ENCODE measurements at regions not wholly inside any gene's neighbourhood (a gene's known extent, or its start where the extent isn't known, plus 50 kb on each side); places are given as distances from the start of the nearest gene placed in this dataset.

- DNase-seq (ENCODE audit: low spot score): no peak
- WGBS: 91% methylated on average over 2 of the region's 2 CpGs
- Histone ChIP-seq H3K36me3 (no peaks in the 10 kb centered on the region), H3K27ac (no peak overlapping the region), H3K4me3 (no peak overlapping the region), H3K9me3 (no peaks in the 10 kb centered on the region), H3K4me1 (replicated peaks) (no peaks in the 10 kb centered on the region), H3K27me3 (replicated peaks; ENCODE audit: insufficient read depth) (no peaks in the 10 kb centered on the region)
- TF ChIP-seq CTCF (IDR thresholded peaks at IDR 0.05) (no peak), POLR2AphosphoS5 (IDR thresholded peaks at IDR 0.05) (no peak), POLR2A (IDR thresholded peaks at IDR 0.05) (no peak)
- intact Hi-C loops (cut with DNase I): no loop called here
These were observed 100.1 kb upstream of the ERBB4 start for GRCh38 chr2:212638694-212639093.

DNA sequence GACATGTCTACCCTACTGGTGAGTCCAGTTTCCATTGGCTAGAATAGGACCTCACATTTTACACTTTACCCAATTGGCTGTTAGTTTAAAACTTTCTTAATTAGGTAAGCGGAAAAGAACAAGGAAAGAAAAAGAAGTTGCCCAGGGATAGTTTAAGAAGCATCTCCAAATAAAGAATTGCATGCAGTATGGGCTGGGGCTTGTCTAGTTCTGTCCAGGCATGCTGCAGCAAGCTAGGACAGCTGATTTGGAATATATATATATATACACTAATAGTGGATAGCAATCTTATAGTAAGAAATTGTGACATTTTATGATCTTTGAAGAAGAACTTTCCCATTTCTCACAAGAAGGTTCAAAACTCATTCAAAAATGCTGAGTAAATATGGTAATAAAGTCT is 90.0 kb upstream of the ERBB4 start:
- TF ChIP-seq CTCF (IDR thresholded peaks at IDR 0.05) (no peak), POLR2A (IDR thresholded peaks at IDR 0.05) (no peak)
- DNase-seq (ENCODE audit: low spot score): no peak
- Histone ChIP-seq H3K4me1 (replicated peaks) (no peaks in the 10 kb centered on the region), H3K27me3 (replicated peaks; ENCODE audit: insufficient read depth) (no peaks in the 10 kb centered on the region), H3K27ac (no peak overlapping the region), H3K4me3 (no peak overlapping the region), H3K36me3 (no peaks in the 10 kb centered on the region), H3K9me3 (no peaks in the 10 kb centered on the region)
- intact Hi-C loops (cut with DNase I): no loop called here
- 88% methylated on average over 1 of the region's 1 CpG for WGBS

DNA sequence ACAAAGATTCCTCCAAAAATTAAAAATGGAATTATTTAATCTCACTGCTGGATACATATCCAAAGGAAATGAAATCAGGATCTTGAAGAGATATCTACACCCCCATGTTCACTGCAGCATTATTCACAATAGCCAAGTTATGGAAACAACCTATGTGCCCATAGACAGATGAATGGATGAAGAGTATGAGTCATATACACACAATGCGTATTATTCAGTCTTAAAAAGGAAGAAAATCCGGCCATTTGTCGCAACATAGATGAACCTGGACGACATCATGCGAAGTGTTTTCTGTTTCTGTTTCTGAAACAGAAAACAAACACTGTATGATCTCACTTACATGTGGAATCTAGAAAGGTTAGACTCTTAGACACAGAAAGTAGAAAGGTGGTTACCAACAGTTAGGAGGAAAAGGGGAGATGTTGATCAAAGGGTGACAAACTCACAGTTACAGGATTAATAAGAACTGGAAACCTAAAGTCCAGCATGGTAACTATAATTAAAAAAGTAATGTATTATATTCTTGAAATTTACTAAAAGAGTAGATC is 87.8 kb upstream of the ERBB4 start:
- no peak for DNase-seq (ENCODE audit: low spot score)
- intact Hi-C loops (cut with DNase I): no loop called here
- Histone ChIP-seq H3K9me3 (no peaks in the 10 kb centered on the region), H3K36me3 (no peaks in the 10 kb centered on the region), H3K4me1 (replicated peaks) (no peaks in the 10 kb centered on the region), H3K4me3 (no peak overlapping the region), H3K27ac (no peak overlapping the region), H3K27me3 (replicated peaks; ENCODE audit: insufficient read depth) (no peaks in the 10 kb centered on the region)
- TF ChIP-seq CTCF (IDR thresholded peaks at IDR 0.05): no peak
- no peak for TF ChIP-seq POLR2A (IDR thresholded peaks at IDR 0.05)
- TF ChIP-seq POLR2AphosphoS5 (IDR thresholded peaks at IDR 0.05): no peak
- WGBS: 98% methylated on average over 5 of the region's 5 CpGs

DNA sequence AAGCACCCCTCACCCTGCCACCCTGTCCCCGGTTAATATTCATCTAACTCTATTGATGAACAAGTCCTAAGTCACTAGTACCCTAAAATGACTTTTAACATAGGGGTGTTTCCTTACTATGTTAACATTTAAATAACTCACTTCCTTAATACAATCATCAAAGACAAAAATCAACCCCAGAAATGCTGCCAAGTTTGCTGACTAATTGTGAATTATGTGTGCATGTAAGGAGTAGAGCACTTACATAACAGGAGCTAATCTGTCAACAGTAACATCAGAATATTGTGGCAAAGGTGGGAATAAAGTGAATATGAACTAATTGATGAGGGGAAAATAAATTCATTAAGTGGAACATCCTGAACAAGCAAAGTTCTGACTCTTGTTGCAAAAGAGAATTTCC is 81.4 kb upstream of the ERBB4 start:
- Histone ChIP-seq H3K36me3 (no peaks in the 10 kb centered on the region), H3K27ac (no peak overlapping the region), H3K9me3 (no peaks in the 10 kb centered on the region), H3K4me3 (no peak overlapping the region), H3K27me3 (replicated peaks; ENCODE audit: insufficient read depth) (no peaks in the 10 kb centered on the region), H3K4me1 (replicated peaks) (no peaks in the 10 kb centered on the region)
- no peak for DNase-seq (ENCODE audit: low spot score)
- intact Hi-C loops (cut with DNase I): no loop called here
- TF ChIP-seq CTCF (IDR thresholded peaks at IDR 0.05) (no peak), POLR2A (IDR thresholded peaks at IDR 0.05) (no peak), POLR2AphosphoS5 (IDR thresholded peaks at IDR 0.05) (no peak)
- 94% methylated on average over 1 of the region's 1 CpG for WGBS

- no peaks in the 10 kb centered on the region for H3K9me3 ChIP-seq
- H3K4me1 ChIP-seq (replicated peaks): no peaks in the 10 kb centered on the region
- H3K36me3 ChIP-seq: no peaks in the 10 kb centered on the region
- intact Hi-C loops (cut with DNase I): no loop called here
- H3K27ac ChIP-seq: no peak overlapping the region
- WGBS: 47% methylated on average over 2 of the region's 2 CpGs
- TF ChIP-seq POLR2A (IDR thresholded peaks at IDR 0.05): no peak
- TF ChIP-seq CTCF (IDR thresholded peaks at IDR 0.05): no peak
- TF ChIP-seq POLR2AphosphoS5 (IDR thresholded peaks at IDR 0.05): no peak
- DNase-seq (ENCODE audit: low spot score): no peak
- H3K4me3 ChIP-seq: no peak overlapping the region
- H3K27me3 ChIP-seq (replicated peaks; ENCODE audit: insufficient read depth): no peaks in the 10 kb centered on the region
These were observed 80.0 kb upstream of the ERBB4 start for GRCh38 chr2:212618636-212619035.

Measured in prostate gland (tissue), 2 donors.